H9 (cell line): ENCODE measurements at regions not wholly inside any gene's neighbourhood (a gene's known extent, or its start where the extent isn't known, plus 50 kb on each side); places are given as distances from the start of the nearest gene placed in this dataset.

Experiments
- DNase-seq: peaks from one replicate; pipeline ENCODE4 v3.0.0-alpha.2; 2017
- H2AFZ ChIP-seq: one replicate; pipeline ENCODE4 v1.6.1; 2013; ENCODE audit warnings: mild to moderate bottlenecking, low read length, control low read depth, moderate library complexity
- H2AK5ac ChIP-seq: 2 replicates; pipeline ENCODE4 v1.6.1; 2013; ENCODE audit warnings: low read length, control low read depth, mixed read lengths; ENCODE audit not compliant: insufficient read length
- H2BK120ac ChIP-seq: one replicate; pipeline ENCODE4 v1.6.1; 2013; ENCODE audit warnings: low read depth, mild to moderate bottlenecking, low read length, control low read depth, inconsistent platforms; ENCODE audit not compliant: poor library complexity, severe bottlenecking
- H2BK12ac ChIP-seq: 2 replicates; pipeline ENCODE4 v1.6.1; 2013; ENCODE audit warnings: low read length, control low read depth, mixed read lengths, low read depth; ENCODE audit not compliant: insufficient read length
- H2BK15ac ChIP-seq: 2 replicates; pipeline ENCODE4 v1.6.1; 2013; ENCODE audit warnings: low read depth, low read length, control low read depth
- H2BK20ac ChIP-seq: one replicate; pipeline ENCODE4 v1.6.1; 2013; ENCODE audit warnings: low read depth, mild to moderate bottlenecking, low read length, control low read depth, inconsistent platforms; ENCODE audit not compliant: poor library complexity, severe bottlenecking
- H2BK5ac ChIP-seq: 2 replicates; pipeline ENCODE4 v1.6.1; 2013; ENCODE audit warnings: low read length, control low read depth, mixed read lengths; ENCODE audit not compliant: insufficient read length
- H3K14ac ChIP-seq: 2 replicates; pipeline ENCODE4 v1.6.1; 2013; ENCODE audit warnings: low read length, control low read depth; ENCODE audit not compliant: insufficient read depth
- H3K18ac ChIP-seq: 2 replicates; pipeline ENCODE4 v1.6.1; 2013; ENCODE audit warnings: low read depth, mild to moderate bottlenecking, mixed read lengths, low read length, control low read depth; ENCODE audit not compliant: insufficient read length
- H3K23ac ChIP-seq: 2 replicates; pipeline ENCODE4 v1.6.1; 2013; ENCODE audit warnings: low read length, control low read depth, mixed read lengths, low read depth; ENCODE audit not compliant: insufficient read length
- H3K23me2 ChIP-seq: 2 replicates; pipeline ENCODE4 v1.6.1; 2013; ENCODE audit warnings: low read depth, mild to moderate bottlenecking, mixed read lengths, low read length, control low read depth; ENCODE audit not compliant: insufficient read length, poor library complexity, severe bottlenecking
- H3K27ac ChIP-seq: 2 replicates; pipeline ENCODE4 v1.5.1; 2013; ENCODE audit warnings: low read length, control low read depth, mixed read lengths, low read depth; ENCODE audit not compliant: insufficient read length
- H3K27me3 ChIP-seq: 2 replicates; pipeline ENCODE4 v1.6.1; 2013; ENCODE audit warnings: low read length, control low read depth, inconsistent platforms; ENCODE audit not compliant: insufficient read depth
- H3K4ac ChIP-seq: 2 replicates; pipeline ENCODE4 v1.6.1; 2013; ENCODE audit warnings: low read depth, mild to moderate bottlenecking, control low read depth, inconsistent platforms, low read length, moderate library complexity
- H3K4me1 ChIP-seq: 2 replicates; pipeline ENCODE4 v1.6.1; 2013; ENCODE audit warnings: low read length, control low read depth, inconsistent platforms; ENCODE audit not compliant: insufficient read depth
- H3K4me2 ChIP-seq: 2 replicates; pipeline ENCODE4 v1.6.1; 2013; ENCODE audit warnings: low read length, control low read depth, mixed read lengths; ENCODE audit not compliant: insufficient read length, insufficient read depth
- H3K56ac ChIP-seq: 2 replicates; pipeline ENCODE4 v1.6.1; 2013; ENCODE audit warnings: low read depth, mild to moderate bottlenecking, mixed read lengths, low read length, control low read depth; ENCODE audit not compliant: insufficient read length
- H3K79me1 ChIP-seq: 2 replicates; pipeline ENCODE4 v1.6.1; 2013; ENCODE audit warnings: low read depth, mild to moderate bottlenecking, moderate library complexity, low read length, control low read depth, inconsistent platforms; ENCODE audit not compliant: insufficient read depth, poor library complexity, severe bottlenecking
- H3K79me2 ChIP-seq: 2 replicates; pipeline ENCODE4 v1.6.1; 2013; ENCODE audit warnings: low read length, control low read depth, inconsistent platforms; ENCODE audit not compliant: insufficient read depth
- H3K9ac ChIP-seq: 2 replicates; pipeline ENCODE4 v1.6.1; 2013; ENCODE audit warnings: low read length, control low read depth, mixed read lengths; ENCODE audit not compliant: insufficient read length; ENCODE audit errors: extremely low read depth
- H3K9me3 ChIP-seq: one replicate; pipeline ENCODE4 v1.6.1; 2013; ENCODE audit warnings: low read depth, low read length, inconsistent platforms; ENCODE audit not compliant: control insufficient read depth
- H3T11ph ChIP-seq: one replicate; pipeline ENCODE4 v1.6.1; 2013; ENCODE audit warnings: mild to moderate bottlenecking, low read length, control low read depth, inconsistent platforms
- H4K20me1 ChIP-seq: one replicate; pipeline ENCODE4 v1.6.1; 2013; ENCODE audit not compliant: control insufficient read depth, insufficient read length, insufficient read depth
- H4K5ac ChIP-seq: 2 replicates; pipeline ENCODE4 v1.6.1; 2013; ENCODE audit warnings: low read depth, mild to moderate bottlenecking, mixed read lengths, low read length, control low read depth; ENCODE audit not compliant: insufficient read length
- H4K8ac ChIP-seq: replicated peaks from 2 replicates; pipeline ENCODE4 v1.6.1; 2013; ENCODE audit warnings: low read length, control low read depth, mixed read lengths, low read depth; ENCODE audit not compliant: insufficient read length
- H4K91ac ChIP-seq: 2 replicates; pipeline ENCODE4 v1.6.1; 2013; ENCODE audit warnings: low read depth, mild to moderate bottlenecking, moderate library complexity, mixed read lengths, low read length, control low read depth; ENCODE audit not compliant: insufficient read length
- H3K27ac Mint-ChIP-seq, 3 experiments: 2 replicates in 2 of 3; 3 replicates in 1 of 3; pipeline ENCODE4 v1.8.0; 2020 to 2021; ENCODE audit warnings: mixed read lengths in 3 of 3, mild to moderate bottlenecking in 1 of 3, moderate library complexity in 1 of 3
- H3K27me3 Mint-ChIP-seq: 2 replicates; pipeline ENCODE4 v1.8.0; 2021; ENCODE audit warnings: low read depth, mild to moderate bottlenecking, moderate library complexity, mixed read lengths
- H3K36me3 Mint-ChIP-seq, 3 experiments: 2 replicates in 2 of 3; 3 replicates in 1 of 3; pipeline ENCODE4 v1.8.0; 2020 to 2021; ENCODE audit warnings: low read depth in 3 of 3, mixed read lengths in 3 of 3; ENCODE audit not compliant: insufficient read depth in 1 of 3
- H3K4me1 Mint-ChIP-seq, 2 experiments: 2 replicates each; pipeline ENCODE4 v1.8.0; 2020; ENCODE audit warnings: mixed read lengths in 2 of 2
- H3K4me3 Mint-ChIP-seq, 2 experiments: 2 replicates in 1 of 2; 3 replicates in 1 of 2; pipeline ENCODE4 v1.8.0; 2020 to 2021; ENCODE audit warnings: mild to moderate bottlenecking in 2 of 2, mixed read lengths in 2 of 2, moderate library complexity in 1 of 2
- H3K9me3 Mint-ChIP-seq, 2 experiments: 2 replicates in 1 of 2; 3 replicates in 1 of 2; pipeline ENCODE4 v1.8.0; 2020; ENCODE audit warnings: mild to moderate bottlenecking in 2 of 2, mixed read lengths in 2 of 2, moderate library complexity in 1 of 2
- CTCF ChIP-seq: fragments of 200-600 bp; sonication (generic); conservative IDR thresholded peaks from 3 replicates; pipeline ENCODE4 v1.8.0; 2021; ENCODE audit warnings: antibody characterized with exemption, mild to moderate bottlenecking
- WGBS: extraction: QIAGEN DNeasy Blood & Tissue Kit; methylation state at CpG from one replicate; pipeline ENCODE4 v1.1.7; 2013; ENCODE audit warnings: missing lambda C conversion rate, low lambda C conversion rate, mixed read lengths; ENCODE audit not compliant: insufficient read length; ENCODE audit errors: extremely low coverage; 5-methylcytosine and 5-hydroxymethylcytosine counted together

- DNase-seq, result no peak
- Histone ChIP-seq H2BK20ac (no peak overlapping the region), H3K18ac (no peak overlapping the region), H2BK5ac (no peak overlapping the region), H2AK5ac (no peak overlapping the region), H3K4ac (no peak overlapping the region), H3K14ac (no peak overlapping the region), H3K9ac (no peak overlapping the region), H3K79me1 (no peaks in the 10 kb centered on the region), H3T11ph (no peak overlapping the region), H3K27me3 (no peaks in the 10 kb centered on the region), H4K20me1 (no peaks in the 10 kb centered on the region), H3K4me1 (no peaks in the 10 kb centered on the region), H3K4me2 (no peak overlapping the region), H4K91ac (no peak overlapping the region), H2BK120ac (no peak overlapping the region), H3K23me2 (no peaks in the 10 kb centered on the region), H3K79me2 (no peaks in the 10 kb centered on the region), H3K27ac (no peak overlapping the region), H4K8ac (no peak overlapping the region), H3K56ac (no peak overlapping the region), H3K9me3 (no peaks in the 10 kb centered on the region), H2BK15ac (no peak overlapping the region), H4K5ac (no peak overlapping the region), H3K23ac (no peak overlapping the region), H2BK12ac (no peak overlapping the region), H2AFZ (no peak overlapping the region)
- Mint-ChIP-seq H3K4me1 (no peaks in the 10 kb centered on the region), H3K36me3 (no peaks in the 10 kb centered on the region; a peak in 1 of 7 replicates), H3K9me3 (no peaks in the 10 kb centered on the region), H3K27ac (no peak overlapping the region; a peak in 1 of 7 replicates), H3K4me3 (no peak overlapping the region), H3K27me3 (no peaks in the 10 kb centered on the region)
- no CpG with 5 or more reads among the region's 6 CpGs for WGBS
- no peak for TF ChIP-seq CTCF
Observed at GRCh38 chr4:66956426-66956825, 588.9 kb downstream of the CENPC start.
